Heart right ventricle (tissue), 16 donors: ENCODE measurements at regions not wholly inside any gene's neighbourhood (a gene's known extent, or its start where the extent isn't known, plus 50 kb on each side); places are given as distances from the start of the nearest gene placed in this dataset.

Experiments
- ATAC-seq, 8 donors: fragments of 200-7000 bp; cut with Tn5 transposase; one replicate each; pipeline ENCODE4 v1.9.1; 2020; ENCODE audit warnings: mild to moderate bottlenecking in 8 of 8, moderate library complexity in 8 of 8, moderate number of reproducible peaks in 1 of 8
- DNase-seq, 2 donors: peaks; one replicate each; pipeline ENCODE4 v3.0.0-alpha.2; 2020
- H3K27ac ChIP-seq, 10 donors: fragments of 200-600 bp; sonication (generic) in 2 of 10; one replicate each; pipeline versions ENCODE4 v1.5.0 to v1.8.0; 2020 to 2022; ENCODE audit warnings: mild to moderate bottlenecking in 3 of 10
- H3K27me3 ChIP-seq, 7 donors: fragments of 200-600 bp; one replicate each; pipeline ENCODE4 v1.8.0; 2021 to 2022; ENCODE audit warnings: mild to moderate bottlenecking in 2 of 7
- H3K36me3 ChIP-seq, 9 donors: fragments of 200-600 bp; sonication (generic) in 1 of 9; one replicate each; pipeline versions ENCODE4 v1.5.0 to v1.8.0; 2020 to 2022; ENCODE audit warnings: mild to moderate bottlenecking in 2 of 9
- H3K4me1 ChIP-seq, 9 donors: fragments of 200-600 bp; sonication (generic) in 1 of 9; one replicate each; pipeline versions ENCODE4 v1.5.0 to v1.8.0; 2020 to 2022; ENCODE audit warnings: mild to moderate bottlenecking in 4 of 9
- H3K4me3 ChIP-seq, 10 donors: fragments of 200-600 bp; sonication (generic) in 2 of 10; one replicate each; pipeline versions ENCODE4 v1.5.0 to v1.8.0; 2020 to 2022; ENCODE audit warnings: mild to moderate bottlenecking in 7 of 10, moderate library complexity in 2 of 10
- H3K9me3 ChIP-seq, 11 donors: fragments of 200-600 bp in 10 of 11; sonication (generic) in 2 of 11; one replicate each; pipeline versions ENCODE4 v1.5.0 to v1.8.0; 2013 to 2022; ENCODE audit warnings: mild to moderate bottlenecking in 2 of 11, control low read depth in 1 of 11, moderate library complexity in 1 of 11
- WGBS, 2 donors: extraction: QIAGEN DNeasy Blood & Tissue Kit; methylation state at CpG; one replicate each; pipeline ENCODE4 v1.1.7; 2013; ENCODE audit warnings: inconsistent platforms in 1 of 2; 5-methylcytosine and 5-hydroxymethylcytosine counted together
- intact Hi-C, 10 donors: fragments of 100-400 bp; cut with DNase I; formaldehyde crosslinking; loops; one replicate each; pipeline versions ENCODE4 v1.11.1 to v1.14.2; 2022
- TF ChIP-seq, protein P1 (sequence below), 9 donors: fragments of 200-600 bp; sonication (generic) in 2 of 9; IDR thresholded peaks; one replicate each; pipeline versions ENCODE4 v1.5.0 to v1.8.0; 2021 to 2022; ENCODE audit warnings: antibody characterized with exemption in 9 of 9, mild to moderate bottlenecking in 5 of 9, moderate library complexity in 1 of 9
- donor health status: Arrhythmogenic right ventricular cardiomyopathy.
- donor health status: ischemic (EF 13 %, LVEDD 7.1; RV severe dilation, severe dysfunction).
- donor health status: healthy with polysubstance abuse.
- donor health status: DM: no; HTN: yes; CAD: no.
- donor health status: DM: no; HTN: no; CAD: no.
- donor health status: ischemic (EF 25% LVEDD 6.9; RV normal size, moderate dysfunction).
- donor health status: ischemic (EF 25% LVEDD 5.7; RV mildly dilated, moderate dysfunction).
- donor health status: healthy.
- donor health status: DM: yes; HTN: yes; CAD: no.
- donor health status: Ischemic cardiomyopathy.
- donor health status: ischemic (EF 35%, LVEDD 5.7; RV mildly dilated, moderate dysfunction).
- donor health status: nonischemic (EF 11% LVEDD 7.7; RV severe dilation, severe dysfunction).
- donor health status: DM: yes; HTN: yes; CAD: no.
- donor health status: PGD.
- donor health status: ischemic (EF 29% LVEDD 5.4; RV normal size, mild dysfunction).
- donor health status: nonischemic (EF 23%, LVEDD 6.1; RV moderate dilation, normal function).

DNA sequence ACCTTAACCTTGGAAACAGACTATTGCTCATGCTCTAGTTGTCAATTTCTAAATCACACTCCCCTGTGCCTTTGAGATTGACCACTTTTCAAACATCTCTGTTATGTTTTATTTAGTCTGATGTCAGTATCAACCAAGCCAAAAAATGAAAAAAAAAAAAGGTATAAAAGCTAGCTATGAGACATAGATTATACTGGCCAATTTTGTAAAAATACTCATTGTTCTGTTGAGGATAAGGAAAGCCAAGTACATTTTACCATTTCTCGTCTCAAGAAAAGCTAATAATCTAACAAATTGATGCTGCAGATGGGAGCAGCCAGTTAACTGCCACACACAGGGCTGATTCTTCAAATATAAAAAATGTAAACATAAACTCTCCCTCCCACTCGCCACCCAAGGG is 572.6 kb upstream of the KLF12 start:
- H3K4me3 ChIP-seq, result no peak overlapping the region
- intact Hi-C loops, result no loop called here
- DNase-seq, result no peak
- TF ChIP-seq, protein P1, sequence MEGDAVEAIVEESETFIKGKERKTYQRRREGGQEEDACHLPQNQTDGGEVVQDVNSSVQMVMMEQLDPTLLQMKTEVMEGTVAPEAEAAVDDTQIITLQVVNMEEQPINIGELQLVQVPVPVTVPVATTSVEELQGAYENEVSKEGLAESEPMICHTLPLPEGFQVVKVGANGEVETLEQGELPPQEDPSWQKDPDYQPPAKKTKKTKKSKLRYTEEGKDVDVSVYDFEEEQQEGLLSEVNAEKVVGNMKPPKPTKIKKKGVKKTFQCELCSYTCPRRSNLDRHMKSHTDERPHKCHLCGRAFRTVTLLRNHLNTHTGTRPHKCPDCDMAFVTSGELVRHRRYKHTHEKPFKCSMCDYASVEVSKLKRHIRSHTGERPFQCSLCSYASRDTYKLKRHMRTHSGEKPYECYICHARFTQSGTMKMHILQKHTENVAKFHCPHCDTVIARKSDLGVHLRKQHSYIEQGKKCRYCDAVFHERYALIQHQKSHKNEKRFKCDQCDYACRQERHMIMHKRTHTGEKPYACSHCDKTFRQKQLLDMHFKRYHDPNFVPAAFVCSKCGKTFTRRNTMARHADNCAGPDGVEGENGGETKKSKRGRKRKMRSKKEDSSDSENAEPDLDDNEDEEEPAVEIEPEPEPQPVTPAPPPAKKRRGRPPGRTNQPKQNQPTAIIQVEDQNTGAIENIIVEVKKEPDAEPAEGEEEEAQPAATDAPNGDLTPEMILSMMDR (IDR thresholded peaks at IDR 0.05), result no peak
- ATAC-seq, result no peak
- H3K4me1 ChIP-seq, result peaks cover 0 to 10% (median 0%) of the 10 kb centered on the region in 9 donors
- H3K27ac ChIP-seq, result no peak overlapping the region
- H3K9me3 ChIP-seq, result no peaks in the 10 kb centered on the region
- H3K36me3 ChIP-seq, result no peaks in the 10 kb centered on the region
- H3K27me3 ChIP-seq, result no peaks in the 10 kb centered on the region
- 64 to 73% methylated on average over 2 of the region's 2 CpGs for WGBS, 2 donors

DNA sequence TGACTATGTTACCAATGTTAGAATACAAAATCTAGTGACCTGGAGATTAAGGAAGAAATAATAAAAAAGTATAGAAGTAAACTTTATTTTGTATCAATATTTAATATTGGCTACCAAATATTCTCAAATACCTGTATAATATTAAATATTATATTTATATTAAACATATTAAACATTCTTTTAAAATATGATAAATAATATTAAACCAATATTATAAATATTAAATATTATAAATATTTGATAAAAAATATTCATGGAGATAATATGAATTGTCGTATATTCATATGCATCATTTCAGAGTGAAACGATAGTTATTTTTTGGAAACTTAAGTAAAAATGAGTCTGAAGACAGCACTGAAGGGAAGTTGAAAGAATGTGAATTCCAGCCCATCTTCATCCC is 571.2 kb upstream of the KLF12 start:
- no peaks in the 10 kb centered on the region for H3K27me3 ChIP-seq
- TF ChIP-seq, protein P1 (IDR thresholded peaks at IDR 0.05), result no peak
- ATAC-seq, result no peak
- intact Hi-C loops, result no loop called here
- no peaks in the 10 kb centered on the region for H3K9me3 ChIP-seq
- no peak overlapping the region for H3K27ac ChIP-seq
- H3K36me3 ChIP-seq, result no peaks in the 10 kb centered on the region
- 93 to 98% methylated on average over 2 of the region's 2 CpGs for WGBS, 2 donors
- DNase-seq, result no peak
- no peak overlapping the region for H3K4me3 ChIP-seq
- H3K4me1 ChIP-seq, result peaks cover 0 to 10% (median 0%) of the 10 kb centered on the region in 9 donors

DNA sequence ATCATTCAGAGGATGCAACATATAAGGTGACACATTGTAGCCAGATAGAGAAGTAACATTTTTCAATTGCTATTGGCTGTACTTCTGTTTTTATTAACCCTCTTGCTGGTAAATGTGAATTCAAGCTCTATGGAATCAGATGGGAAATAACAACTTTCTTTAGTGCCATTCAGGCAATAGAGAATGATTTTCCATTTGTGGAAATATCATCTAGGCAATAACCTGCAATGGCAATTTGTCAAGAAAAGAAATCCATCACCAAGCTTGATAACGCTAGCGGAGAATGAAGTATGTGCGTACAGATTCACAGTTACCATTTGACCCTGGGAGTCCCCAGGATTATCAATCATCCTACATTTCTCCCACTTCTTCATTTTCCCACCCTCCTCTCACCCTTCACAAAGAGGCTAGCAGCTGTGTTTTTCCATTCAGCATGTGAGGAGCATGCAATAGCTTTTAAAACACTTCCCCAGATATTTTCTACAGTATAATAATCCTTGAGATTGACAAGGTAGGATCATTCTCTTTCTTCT is 569.7 kb upstream of the KLF12 start:
- H3K36me3 ChIP-seq, result no peaks in the 10 kb centered on the region
- no peak overlapping the region for H3K4me3 ChIP-seq
- peaks cover 0 to 10% (median 0%) of the 10 kb centered on the region in 9 donors for H3K4me1 ChIP-seq
- H3K9me3 ChIP-seq, result peaks cover 0 to 5% (median 0%) of the 10 kb centered on the region in 11 donors
- TF ChIP-seq, protein P1 (IDR thresholded peaks at IDR 0.05), result no peak
- no peak for DNase-seq
- no peaks in the 10 kb centered on the region for H3K27me3 ChIP-seq
- no peak for ATAC-seq
- intact Hi-C loops, result no loop called here
- H3K27ac ChIP-seq, result no peak overlapping the region
- WGBS, 2 donors, result 95 to 97% methylated on average over 3 of the region's 3 CpGs

DNA sequence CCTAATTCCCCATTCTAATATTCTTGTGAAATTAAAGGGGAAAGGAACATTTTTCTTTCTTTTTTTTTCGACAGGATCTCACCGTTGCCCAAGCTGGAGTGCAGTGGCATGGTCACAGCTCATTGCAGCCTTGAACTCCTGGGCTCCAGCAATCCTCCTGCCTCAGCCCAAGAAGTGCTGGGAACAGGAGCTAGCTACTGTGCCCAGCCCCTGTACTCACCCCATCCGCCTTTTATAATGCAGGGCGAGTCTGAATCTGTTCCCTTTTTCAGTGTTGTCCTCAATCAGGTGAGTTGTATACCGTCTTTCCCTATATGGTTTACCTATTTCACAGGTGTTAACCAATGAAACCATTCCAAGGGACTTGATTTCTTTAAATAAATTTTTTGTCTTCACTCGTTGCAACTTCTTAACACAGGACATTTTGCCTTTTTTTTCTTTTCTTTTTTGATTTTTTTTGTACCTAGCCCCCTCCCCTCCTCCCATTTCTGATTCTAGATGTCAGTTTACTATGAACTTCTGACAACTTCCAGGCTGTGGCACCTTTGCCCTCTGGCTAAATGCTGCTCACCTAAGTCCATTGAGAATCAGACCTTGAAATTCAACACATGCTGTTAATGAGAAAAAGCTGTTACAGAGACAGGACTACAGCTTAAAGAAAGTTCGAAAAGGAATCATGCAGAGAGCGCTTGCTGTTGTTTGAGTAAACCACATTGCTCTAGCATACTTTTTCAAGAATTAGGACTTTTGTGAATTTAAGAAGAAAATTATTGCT is 562.1 kb upstream of the KLF12 start:
- Histone ChIP-seq H3K36me3 (no peaks in the 10 kb centered on the region), H3K27me3 (no peaks in the 10 kb centered on the region), H3K4me3 (no peak overlapping the region), H3K27ac (no peak overlapping the region), H3K4me1 (no peaks in the 10 kb centered on the region), H3K9me3 (peaks cover 0 to 5% (median 0%) of the 10 kb centered on the region in 11 donors)
- TF ChIP-seq, protein P1 (IDR thresholded peaks at IDR 0.05), result no peak
- no peak for ATAC-seq
- intact Hi-C loops, result no loop called here
- DNase-seq, result no peak
- 66 to 74% methylated on average over 8 of the region's 8 CpGs for WGBS, 2 donors
